HG03571 (cell line): ENCODE measurements at regions not wholly inside any gene's neighbourhood (a gene's known extent, or its start where the extent isn't known, plus 50 kb on each side); places are given as distances from the start of the nearest gene placed in this dataset.

Experiments
- ATAC-seq: cut with Tn5 transposase; IDR thresholded peaks from one replicate; pipeline ENCODE4 v1.9.1; 2021; ENCODE audit not compliant: unreplicated experiment

DNA sequence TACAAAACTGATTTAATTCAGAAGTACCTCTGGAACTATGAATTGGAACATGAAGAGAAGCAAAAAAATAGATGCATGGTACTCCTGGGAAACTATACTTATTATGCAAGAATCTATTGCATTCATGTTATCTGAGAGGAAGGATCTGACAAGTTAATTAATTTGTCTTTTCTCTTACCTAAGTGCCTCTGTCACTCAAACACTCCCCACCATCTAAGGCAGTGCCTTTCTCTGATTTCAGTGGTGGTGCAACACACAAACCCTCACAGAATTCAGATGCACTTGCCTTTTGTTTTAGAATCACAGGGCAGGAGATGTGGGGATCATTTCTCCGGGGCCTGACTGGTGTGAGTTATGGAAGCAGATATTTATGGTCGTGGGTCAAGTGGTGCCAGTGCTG is 52.5 kb upstream of the C9orf72 start:
- ATAC-seq, result no peak

DNA sequence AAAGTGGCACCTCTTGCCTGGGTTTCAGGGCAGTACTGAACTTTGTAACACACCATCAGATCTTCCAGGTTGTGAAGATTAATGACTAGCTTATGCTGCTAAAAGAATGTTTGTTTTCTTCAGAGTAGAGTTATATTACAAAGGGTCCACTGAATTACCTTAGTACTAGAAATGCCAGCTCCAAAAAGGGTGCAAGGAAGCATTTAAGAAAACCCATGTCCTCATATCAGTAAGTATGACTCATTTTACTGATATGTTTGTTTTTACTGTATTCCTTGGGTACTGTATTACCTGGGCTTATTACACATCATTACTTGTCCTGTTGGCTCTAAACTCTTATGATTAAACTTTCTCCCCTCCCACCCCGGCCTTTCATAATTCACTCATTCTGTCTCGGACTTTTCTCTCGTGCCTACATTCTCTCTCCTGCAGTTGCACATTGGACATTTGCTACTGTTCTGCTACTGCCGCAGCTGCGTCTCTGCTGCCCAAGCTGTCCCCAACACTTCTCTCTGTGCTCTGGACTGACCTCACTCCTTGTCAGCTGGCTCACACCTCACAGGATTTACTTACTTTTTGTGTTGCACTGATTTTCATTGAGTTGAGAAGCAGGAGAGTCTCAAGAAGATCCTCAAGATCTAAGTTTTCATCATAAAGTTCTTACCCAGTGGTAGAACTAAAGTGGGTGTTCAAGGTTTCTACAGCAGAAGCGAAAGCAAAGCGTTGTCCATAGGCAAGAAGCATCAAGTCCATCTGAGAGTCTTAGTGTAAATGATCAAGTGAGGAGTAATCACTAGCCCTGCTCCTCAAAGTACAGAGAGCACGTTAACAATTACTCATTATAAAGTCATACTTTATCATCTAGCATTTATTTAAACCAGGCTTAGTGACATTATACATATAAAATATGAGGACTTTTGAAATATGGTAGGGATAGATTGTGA is 53.2 kb upstream of the C9orf72 start:
- ATAC-seq, result no peak

DNA sequence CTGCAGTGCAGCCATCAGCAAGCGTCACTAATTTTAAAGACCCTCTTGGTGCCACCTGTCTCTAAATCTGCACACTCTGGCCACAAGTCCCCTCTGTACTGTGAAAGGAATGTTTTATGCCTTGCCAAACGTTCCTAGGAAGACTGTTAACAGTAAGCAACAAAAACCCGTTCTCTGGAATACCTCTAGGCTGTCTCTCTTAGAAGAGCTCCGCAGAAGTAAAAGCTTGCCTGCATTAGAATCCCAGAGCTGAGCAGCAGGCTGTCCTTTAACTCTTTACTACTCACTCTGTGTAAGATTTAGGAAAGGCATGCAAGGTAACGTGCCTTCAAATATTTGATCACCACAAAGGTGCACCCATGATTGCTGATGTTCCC is 53.9 kb upstream of the C9orf72 start:
- no peak for ATAC-seq

DNA sequence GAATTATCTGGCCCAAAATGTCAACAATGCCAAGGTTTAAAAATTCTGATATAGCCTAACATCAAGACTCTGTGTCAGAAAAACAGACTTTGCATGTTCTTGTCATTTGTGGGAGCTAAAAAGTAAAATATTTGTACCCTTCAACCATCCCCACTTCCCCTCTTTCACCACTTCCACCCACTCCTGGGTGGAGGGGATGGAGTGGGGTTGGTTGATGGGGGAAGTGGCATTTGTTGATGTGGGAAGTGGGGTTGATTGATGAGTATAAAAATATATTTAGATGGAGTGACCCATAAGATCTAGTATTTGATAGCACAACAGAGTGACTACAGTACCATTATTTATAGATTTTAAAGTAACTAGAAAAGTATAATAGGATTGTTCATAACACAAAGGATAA is 55.0 kb upstream of the C9orf72 start:
- ATAC-seq, result no peak

DNA sequence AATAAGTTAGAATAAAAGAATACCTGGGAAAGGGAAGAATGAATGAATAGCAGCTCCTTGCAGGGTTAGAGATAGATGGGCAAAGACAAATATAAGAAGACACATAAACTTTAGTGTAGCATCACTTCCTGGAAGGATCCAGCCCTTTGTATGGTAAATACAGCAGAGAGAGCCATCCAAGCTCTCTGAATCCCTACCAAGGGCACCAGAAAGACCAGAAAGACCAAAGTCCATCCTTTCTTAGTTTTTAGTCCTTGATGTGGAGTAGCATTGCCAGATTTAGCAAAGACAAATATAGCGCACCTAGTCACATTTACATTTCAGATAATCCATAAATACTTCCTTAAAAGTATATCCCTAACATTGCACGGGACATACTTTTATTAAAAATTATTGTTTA is 56.1 kb upstream of the C9orf72 start:
- ATAC-seq, result no peak

DNA sequence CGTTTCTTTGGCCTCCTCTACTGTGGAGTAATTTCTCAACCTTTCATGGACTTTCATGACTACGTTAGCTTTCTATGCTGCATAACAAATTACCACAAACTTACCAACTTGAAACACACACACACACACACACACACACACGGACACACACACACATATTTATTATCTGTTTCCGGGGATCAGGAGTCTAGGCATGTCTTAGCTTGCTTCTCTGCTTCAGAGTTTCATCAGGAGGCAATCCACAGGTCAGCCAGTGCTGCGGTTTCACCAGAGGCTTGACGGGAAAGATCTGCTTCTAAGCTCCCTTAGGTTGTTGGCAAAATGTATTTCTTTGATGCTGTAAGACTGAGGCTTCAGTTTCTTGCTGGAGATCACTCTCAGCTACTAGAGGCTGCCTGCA is 59.0 kb upstream of the C9orf72 start:
- no peak for ATAC-seq

DNA sequence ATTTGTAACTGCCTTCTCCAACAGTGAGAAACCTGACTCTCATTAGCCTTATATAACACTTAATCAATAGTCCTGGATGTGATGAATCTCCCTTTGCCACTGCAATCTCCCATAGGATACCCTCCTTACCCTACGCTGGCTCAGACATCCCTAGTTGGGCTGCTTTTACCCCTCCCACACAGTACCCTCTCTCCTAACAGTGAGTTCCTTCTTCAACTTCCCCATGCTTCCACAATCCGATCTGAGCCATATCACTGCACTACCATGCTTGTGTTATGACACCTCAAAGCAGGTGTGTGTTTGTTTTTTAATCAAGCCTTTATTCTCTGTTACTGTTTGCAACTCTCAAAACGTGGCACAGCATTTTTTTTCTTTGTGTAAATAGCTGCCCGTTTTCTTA is 60.5 kb upstream of the C9orf72 start:
- no peak for ATAC-seq

DNA sequence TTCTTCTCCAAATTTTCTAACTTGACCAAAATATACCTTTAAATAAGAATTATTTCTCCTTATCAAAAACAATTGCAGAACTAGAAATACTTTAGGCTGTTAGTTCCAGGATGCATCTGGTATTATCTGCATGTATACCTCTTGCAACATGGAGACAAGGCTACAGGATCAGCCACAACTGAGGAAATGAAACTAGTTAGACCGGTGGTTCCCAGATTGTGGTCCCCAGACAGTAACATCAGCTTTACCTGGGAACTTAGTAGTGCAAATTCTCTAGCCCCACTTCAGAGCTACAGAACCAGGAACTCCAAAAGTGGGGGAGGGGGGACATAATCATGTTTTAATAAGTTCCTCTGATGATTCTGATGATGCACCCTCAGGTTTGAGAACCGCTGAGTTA is 61.6 kb upstream of the C9orf72 start:
- ATAC-seq, result no peak

DNA sequence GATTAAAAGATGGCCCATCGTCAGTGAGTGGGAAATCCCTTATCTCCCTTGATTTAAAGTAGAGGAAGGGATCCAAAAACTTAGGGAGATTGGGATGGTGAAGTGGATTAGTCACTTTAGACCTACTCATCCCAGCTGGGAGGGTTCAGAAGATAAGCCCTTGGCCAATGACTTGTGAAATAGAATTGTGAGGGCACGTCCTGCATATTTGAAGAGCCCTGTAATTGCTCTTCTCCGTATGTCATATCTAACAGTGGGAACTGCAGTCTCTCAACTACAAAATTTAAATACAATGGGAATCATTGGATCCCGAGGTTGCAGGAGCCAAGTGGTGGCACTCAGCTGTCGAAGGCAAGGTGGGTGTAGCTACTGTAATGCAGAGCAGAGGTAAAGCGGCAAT is 65.4 kb upstream of the C9orf72 start:
- ATAC-seq, result no peak

DNA sequence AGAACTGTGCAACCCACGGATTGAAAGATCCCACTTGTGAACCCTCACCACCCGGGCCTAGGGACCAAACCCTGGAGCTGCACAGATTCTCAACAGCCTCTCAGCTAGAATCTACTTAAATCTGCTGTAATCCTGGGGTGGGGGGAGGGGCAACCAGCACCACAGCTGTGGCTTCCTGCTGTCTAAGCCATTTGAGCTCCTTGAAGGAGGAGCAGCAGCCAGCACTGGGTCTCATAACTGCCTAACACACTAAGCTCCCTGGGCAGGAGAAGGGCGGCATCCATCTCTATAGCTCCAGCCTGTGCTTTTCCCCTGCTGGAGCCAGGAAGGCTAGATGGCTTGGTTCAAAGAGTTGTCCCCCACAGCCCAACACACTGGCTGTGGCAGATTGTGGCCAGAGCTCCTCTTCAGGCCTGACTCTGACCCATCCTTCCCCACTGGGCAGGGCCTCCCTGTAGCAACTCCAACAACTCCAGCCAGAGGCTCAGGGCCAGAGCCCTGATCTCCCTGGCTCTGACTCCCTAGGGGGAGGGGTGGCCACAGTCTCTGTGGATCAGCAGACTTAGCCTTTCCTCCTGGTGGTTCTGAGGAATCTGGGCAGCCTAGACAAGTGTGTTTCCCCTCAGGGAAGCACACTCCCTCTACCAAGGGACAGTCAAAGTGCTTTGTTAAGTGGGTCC is 72.0 kb upstream of the C9orf72 start:
- ATAC-seq, result no peak

DNA sequence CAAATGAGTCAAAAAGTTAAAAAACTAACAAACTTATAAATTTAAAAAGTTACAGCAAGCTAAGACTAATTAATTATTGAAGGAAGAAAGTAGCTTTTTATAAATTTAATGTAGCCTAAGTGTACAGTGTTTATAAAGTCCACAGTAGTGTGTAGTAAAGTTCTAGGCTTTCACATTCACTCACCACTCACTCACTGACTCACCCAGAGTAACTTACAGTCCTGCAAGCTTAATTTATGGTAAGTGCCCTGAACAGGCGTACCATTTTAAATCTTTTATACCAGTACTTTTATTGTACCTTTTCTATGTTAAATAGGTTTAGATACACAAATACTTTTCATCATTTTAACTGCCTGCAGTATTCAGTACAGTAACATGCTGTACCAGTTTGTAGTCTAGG is 80.0 kb upstream of the C9orf72 start:
- ATAC-seq, result no peak

DNA sequence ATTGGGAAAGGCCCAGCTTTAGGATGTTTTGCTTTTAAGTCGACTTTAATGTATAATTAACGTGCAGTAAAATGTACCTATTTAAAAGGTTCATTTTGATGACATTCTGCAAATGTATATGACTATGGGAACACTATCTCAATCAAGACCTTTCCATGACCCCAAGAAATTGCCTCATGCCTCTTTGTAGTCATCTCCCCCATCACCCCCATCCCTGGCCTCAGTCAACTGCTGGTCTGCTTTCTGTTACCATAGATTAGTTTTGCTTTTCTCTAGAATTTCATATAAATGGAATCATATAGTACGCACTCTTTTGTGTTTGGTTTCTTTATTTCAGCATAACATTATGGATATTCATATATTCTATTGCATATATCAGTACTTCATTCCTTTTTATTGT is 80.7 kb upstream of the C9orf72 start:
- ATAC-seq, result no peak

DNA sequence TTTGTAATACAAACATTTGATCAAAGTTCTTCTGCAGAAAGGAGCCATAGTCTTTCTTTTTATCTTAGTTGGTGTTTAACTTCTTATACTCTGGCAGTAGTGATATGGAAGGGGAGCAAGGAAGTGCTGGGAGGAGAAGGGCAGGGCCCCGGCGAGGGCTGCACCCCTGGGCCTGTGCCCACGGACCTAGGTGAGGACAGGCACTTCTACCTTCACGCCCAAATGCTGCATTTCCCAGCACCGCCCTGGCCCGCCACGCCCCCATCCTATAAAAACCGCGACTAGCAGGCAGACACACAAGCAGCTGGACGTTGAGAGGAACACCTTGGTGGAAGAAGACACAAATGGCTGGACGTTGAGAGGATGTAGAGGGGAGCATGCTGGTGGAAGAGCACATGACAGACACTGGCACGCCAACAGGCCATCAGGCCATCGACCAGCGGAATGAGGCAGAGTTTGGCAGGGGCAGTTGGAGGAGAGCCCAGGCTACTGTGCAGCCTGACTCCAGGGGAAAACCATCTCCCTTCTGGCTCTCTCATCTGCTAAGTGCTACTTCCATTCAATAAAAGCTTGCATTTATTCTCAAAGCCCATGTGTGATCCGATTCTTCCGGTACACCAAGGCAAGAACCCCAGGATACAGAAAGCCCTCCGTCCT is 81.5 kb upstream of the C9orf72 start:
- ATAC-seq, result no peak

DNA sequence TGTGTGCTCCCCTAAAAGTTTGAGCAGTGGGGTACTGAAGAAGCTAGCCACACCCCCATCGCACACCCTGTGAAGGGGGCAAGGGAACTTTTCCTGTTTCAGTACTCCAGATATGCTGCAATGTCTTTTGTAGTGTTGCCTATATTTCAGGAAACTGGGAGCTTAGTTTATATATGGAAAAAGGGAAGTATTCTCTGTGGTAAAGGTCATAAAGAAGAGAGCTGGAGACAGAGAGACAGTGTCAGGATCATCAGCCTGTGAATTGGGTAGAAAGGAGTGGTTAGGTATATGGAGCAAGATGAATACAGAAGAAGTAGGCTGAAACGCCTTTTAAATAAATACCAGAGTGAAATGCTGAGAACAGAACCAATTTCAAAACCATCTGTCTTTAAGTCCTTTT is 82.2 kb upstream of the C9orf72 start:
- ATAC-seq, result no peak

DNA sequence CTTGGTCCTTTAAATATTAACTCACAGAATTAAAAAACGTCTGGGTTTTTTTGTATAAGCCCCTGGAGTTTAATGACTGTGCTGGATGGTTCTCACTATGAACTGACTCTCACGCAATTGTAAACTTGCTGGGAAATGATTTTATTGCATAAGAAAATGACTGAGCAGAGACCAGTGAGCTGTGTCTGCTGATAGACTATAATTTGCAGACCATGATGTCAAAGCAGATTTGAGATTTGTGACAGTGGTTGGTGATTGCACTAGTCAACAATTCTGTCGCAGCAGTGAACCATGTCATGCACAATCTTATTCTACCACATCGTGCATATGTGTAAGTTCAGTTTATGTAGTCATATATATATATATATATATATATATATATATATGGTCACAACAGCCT is 85.7 kb upstream of the C9orf72 start:
- ATAC-seq, result no peak

DNA sequence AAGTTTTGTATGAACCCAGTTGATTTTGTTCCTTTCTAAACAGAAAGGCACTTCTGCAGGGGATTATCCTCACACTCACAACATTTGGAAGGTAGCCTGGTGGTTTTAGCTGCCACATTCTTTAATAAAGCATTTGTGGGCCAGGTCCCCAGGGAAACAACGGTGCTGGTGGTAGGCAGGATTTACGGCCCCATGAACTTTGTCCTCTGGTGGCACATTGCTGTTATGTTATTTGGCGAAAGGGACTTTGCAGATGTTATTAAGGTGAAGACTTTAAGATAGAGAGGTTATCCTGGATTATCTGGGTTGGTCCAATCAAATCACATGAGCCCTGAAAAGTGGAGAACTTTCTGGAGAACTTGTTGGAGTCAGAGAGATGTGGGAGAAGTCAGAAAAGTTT is 86.3 kb upstream of the C9orf72 start:
- no peak for ATAC-seq

DNA sequence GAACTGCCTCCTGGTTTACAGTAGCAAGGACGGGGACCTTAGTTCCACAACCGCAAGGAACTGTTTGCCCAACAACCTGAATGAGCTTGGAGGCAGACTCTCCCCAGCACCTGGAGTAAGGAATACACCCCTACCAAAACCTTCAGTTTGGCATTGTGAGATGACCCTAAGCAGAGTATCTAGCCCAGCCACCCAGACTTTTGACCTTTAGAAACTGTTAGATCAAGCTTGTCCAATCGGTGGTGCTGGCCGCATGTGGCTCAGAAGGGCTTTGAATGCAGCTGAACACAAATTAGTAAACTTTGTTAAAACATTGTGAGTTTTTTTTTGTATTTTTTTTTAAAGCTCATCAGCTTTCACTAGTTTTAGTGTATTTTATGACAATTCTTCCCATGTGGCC is 86.9 kb upstream of the C9orf72 start:
- ATAC-seq, result no peak

DNA sequence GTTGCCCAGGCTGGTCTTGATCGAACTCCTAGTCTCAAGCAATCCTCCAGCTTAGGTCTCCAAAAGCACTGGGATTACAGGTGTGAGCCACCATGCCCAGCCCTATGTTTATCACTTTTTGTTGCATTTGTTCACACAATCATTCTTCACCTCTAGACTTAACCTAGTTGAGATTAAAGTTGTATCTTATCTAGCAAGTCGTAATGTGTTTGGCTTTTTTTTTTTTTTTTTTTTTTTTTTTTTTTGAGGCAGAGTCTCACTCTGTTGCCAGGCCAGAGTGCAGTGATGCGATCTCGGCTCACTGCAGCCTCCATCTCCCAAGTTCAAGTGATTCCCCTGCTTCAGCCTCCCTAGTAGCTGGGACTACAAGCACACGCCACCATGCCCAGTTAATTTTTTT is 90.2 kb upstream of the C9orf72 start:
- ATAC-seq, result no peak

DNA sequence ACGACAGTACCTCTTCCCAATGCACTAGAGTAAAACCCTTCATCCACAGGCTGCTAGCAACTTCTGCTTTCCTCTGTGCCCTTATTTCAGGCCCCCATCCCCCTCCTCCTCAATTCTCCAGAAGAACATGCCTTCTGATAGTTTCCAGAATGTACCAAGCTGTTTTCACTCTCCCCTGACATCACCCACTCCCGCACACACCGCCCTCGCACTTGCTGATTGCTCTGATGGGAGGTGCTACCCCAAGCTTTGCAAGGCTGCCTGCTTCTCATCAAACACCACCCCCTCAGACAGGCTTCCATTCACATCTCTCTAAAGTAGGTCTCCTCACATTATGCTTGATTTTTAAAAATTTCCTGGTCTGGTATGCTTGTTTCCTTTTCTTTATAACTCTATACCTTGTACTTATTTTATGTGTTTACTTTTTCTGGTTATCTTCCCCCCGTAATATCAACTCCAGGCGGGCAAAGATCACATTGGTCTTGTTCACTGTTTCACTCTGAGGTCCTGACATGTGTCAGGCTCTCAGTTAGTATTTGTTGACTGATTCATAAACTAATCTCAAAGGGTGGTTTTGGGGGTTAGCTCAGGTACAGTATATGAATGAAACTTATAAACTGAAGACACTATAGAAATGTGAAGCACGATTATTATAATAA is 91.0 kb upstream of the C9orf72 start:
- ATAC-seq, result no peak

DNA sequence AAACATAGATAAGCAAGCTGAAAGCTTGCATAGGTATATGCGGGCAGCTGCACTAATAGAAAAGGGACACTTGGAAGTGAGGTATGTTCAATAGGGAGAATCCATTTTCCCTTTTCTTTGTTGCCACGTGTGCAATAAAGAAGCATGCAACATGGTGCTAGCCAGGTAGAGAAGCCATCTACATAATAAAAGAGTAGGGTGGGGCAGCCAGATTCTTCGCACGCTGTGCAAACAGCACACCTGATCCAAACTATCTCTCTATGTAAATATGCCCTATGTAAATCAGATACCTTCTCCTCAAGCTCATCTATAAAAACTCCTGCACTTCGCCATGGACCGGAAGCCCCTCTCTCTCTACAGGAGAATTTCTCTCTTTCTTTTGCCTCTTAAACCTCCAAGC is 91.9 kb upstream of the C9orf72 start:
- ATAC-seq, result no peak

DNA sequence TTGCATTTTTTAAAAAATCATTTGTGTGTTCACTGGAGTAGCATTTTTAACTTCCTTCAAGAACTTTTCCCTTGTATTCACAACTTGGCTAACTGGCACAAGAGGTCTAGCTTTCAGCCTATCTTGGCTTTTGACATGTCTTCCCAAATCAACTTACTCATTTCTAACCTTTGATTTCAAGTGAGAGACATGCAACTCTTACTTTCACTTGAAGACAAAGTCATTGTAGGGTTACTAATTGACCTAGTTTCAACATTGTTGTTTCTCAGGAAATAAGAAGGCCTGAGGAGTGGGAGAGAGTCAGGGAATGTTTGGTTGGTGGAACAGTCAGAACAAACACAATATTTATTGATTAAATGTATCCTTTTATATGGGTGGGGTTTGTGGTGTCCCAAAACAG is 95.0 kb upstream of the C9orf72 start:
- ATAC-seq, result no peak

DNA sequence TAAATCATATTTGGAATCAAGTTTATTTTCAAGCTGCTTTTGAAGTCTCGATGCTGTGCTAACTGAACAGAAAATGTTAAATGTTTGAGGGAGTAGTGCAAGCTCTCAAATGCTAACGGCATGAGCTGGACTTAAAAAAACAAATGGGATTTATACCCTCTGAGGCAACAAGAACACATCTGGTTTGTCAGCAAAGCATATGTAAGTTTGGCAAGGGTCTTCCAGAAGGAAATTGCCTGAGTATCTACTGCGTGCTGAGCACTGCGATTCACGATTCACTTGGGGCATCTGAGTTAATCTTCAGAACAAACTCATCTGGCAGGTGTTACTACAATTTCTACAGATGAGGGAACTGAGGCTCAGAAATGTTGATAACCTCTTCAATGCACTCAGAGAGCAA is 98.4 kb upstream of the C9orf72 start:
- no peak for ATAC-seq
